HEK293 (cell line): ENCODE measurements at regions not wholly inside any gene's neighbourhood (a gene's known extent, or its start where the extent isn't known, plus 50 kb on each side); places are given as distances from the start of the nearest gene placed in this dataset.

Source experiments
- CTCF ChIA-PET: fragments of 350-600 bp; formaldehyde crosslinking; extraction: SDS; loops from one replicate; lab custom pipeline; 2021; ENCODE audit warnings: antibody characterized with exemption; lab: Yijun Ruan, JAX
- POLR2A ChIA-PET: fragments of 300-600 bp; formaldehyde crosslinking; extraction: SDS; loops from one replicate; lab custom pipeline; 2020; ENCODE audit warnings: antibody characterized with exemption, inconsistent platforms; lab: Yijun Ruan, JAX
- H3K27ac ChIP-seq: fragments of 200-500 bp; sonication (Bioruptor generic); 2 replicates; pipeline ENCODE4 v1.5.1; 2014; ENCODE audit warnings: low read depth, low read length, control low read depth, inconsistent platforms; ENCODE audit errors: extremely low read depth
- H3K36me3 ChIP-seq, 2 experiments: fragments of 200-500 bp in 1 of 2; sonication (Bioruptor generic) in 1 of 2; 1 replicate in 1 of 2; 2 replicates in 1 of 2; pipeline ENCODE4 v1.5.1; 2014 to 2017; ENCODE audit warnings: inconsistent platforms in 2 of 2, low read length in 2 of 2; ENCODE audit not compliant: control insufficient read depth in 2 of 2, insufficient read depth in 1 of 2
- H3K4me1 ChIP-seq: fragments of 200-500 bp; sonication (Bioruptor generic); 2 replicates; pipeline ENCODE4 v1.5.1; 2014; ENCODE audit warnings: mild to moderate bottlenecking, low read length, inconsistent platforms; ENCODE audit not compliant: control insufficient read depth, insufficient read depth
- H3K4me3 ChIP-seq: 2 replicates; pipeline ENCODE4 v1.5.1; 2011; ENCODE audit warnings: low read depth, mild to moderate bottlenecking, control low read depth, low read length, moderate library complexity
- H3K9me3 ChIP-seq: fragments of 200-500 bp; sonication (Bioruptor generic); 2 replicates; pipeline ENCODE4 v1.5.1; 2014; ENCODE audit warnings: low read depth, low read length, inconsistent platforms; ENCODE audit not compliant: control insufficient read depth, insufficient read depth
- FEZF1 ChIP-seq: fragments of 450-650 bp; formaldehyde crosslinking; IDR thresholded peaks from 2 replicates; pipeline ENCODE4 v1.5.1; 2016; ENCODE audit warnings: missing biosample characterization, missing genetic modification characterization
- GLI4 ChIP-seq: fragments of 450-650 bp; formaldehyde crosslinking; IDR thresholded peaks from 2 replicates; pipeline ENCODE4 v1.5.1; 2016; ENCODE audit warnings: missing biosample characterization, missing genetic modification characterization
- GLIS1 ChIP-seq: fragments of 450-650 bp; formaldehyde crosslinking; IDR thresholded peaks from 2 replicates; pipeline ENCODE4 v1.5.1; 2016; ENCODE audit warnings: missing biosample characterization, missing genetic modification characterization
- KLF8 ChIP-seq: fragments of 450-650 bp; formaldehyde crosslinking; IDR thresholded peaks from 2 replicates; pipeline ENCODE4 v1.5.1; 2016; ENCODE audit warnings: missing biosample characterization, missing genetic modification characterization
- SP3 ChIP-seq: fragments of 450-650 bp; formaldehyde crosslinking; IDR thresholded peaks from 2 replicates; pipeline ENCODE4 v1.5.1; 2016; ENCODE audit warnings: missing biosample characterization, missing genetic modification characterization
- ZNF114 ChIP-seq: fragments of 450-650 bp; formaldehyde crosslinking; IDR thresholded peaks from 2 replicates; pipeline ENCODE4 v1.5.0; 2017; ENCODE audit warnings: missing biosample characterization, missing genetic modification characterization
- ZNF157 ChIP-seq: fragments of 450-650 bp; formaldehyde crosslinking; IDR thresholded peaks from 2 replicates; pipeline ENCODE4 v1.5.1; 2016; ENCODE audit warnings: missing biosample characterization, missing genetic modification characterization
- ZNF324 ChIP-seq: fragments of 450-650 bp; formaldehyde crosslinking; IDR thresholded peaks from 2 replicates; pipeline ENCODE4 v1.5.1; 2016; ENCODE audit warnings: missing biosample characterization, missing genetic modification characterization
- ZNF350 ChIP-seq: fragments of 450-650 bp; formaldehyde crosslinking; IDR thresholded peaks from 2 replicates; pipeline ENCODE4 v1.5.0; 2017; ENCODE audit warnings: missing biosample characterization, mild to moderate bottlenecking, missing genetic modification characterization
- ZNF404 ChIP-seq: fragments of 450-650 bp; formaldehyde crosslinking; IDR thresholded peaks from 2 replicates; pipeline ENCODE4 v1.5.1; 2017; ENCODE audit warnings: missing biosample characterization, missing genetic modification characterization
- ZNF473 ChIP-seq: fragments of 450-650 bp; formaldehyde crosslinking; IDR thresholded peaks from 2 replicates; pipeline ENCODE4 v1.5.1; 2017; ENCODE audit warnings: missing biosample characterization, missing genetic modification characterization
- ZNF48 ChIP-seq: fragments of 450-650 bp; formaldehyde crosslinking; IDR thresholded peaks from 2 replicates; pipeline ENCODE4 v1.5.1; 2016; ENCODE audit warnings: missing biosample characterization, missing genetic modification characterization
- ZNF623 ChIP-seq: fragments of 450-650 bp; formaldehyde crosslinking; IDR thresholded peaks from 2 replicates; pipeline ENCODE4 v1.5.1; 2016; ENCODE audit warnings: missing biosample characterization, missing genetic modification characterization
- ZNF654 ChIP-seq: fragments of 450-650 bp; formaldehyde crosslinking; IDR thresholded peaks from 2 replicates; pipeline ENCODE4 v1.5.1; 2016; ENCODE audit warnings: low read depth, missing biosample characterization, missing genetic modification characterization
- ZNF701 ChIP-seq: fragments of 450-650 bp; formaldehyde crosslinking; IDR thresholded peaks from 2 replicates; pipeline ENCODE4 v1.5.1; 2016; ENCODE audit warnings: missing biosample characterization, missing genetic modification characterization
- ZNF707 ChIP-seq: fragments of 450-650 bp; formaldehyde crosslinking; IDR thresholded peaks from 2 replicates; pipeline ENCODE4 v1.5.1; 2016; ENCODE audit warnings: missing biosample characterization, missing genetic modification characterization
- ZNF837 ChIP-seq: fragments of 450-650 bp; formaldehyde crosslinking; IDR thresholded peaks from 2 replicates; pipeline ENCODE4 v1.5.1; 2016; ENCODE audit warnings: missing biosample characterization, missing genetic modification characterization
- ZXDB ChIP-seq: fragments of 450-650 bp; formaldehyde crosslinking; IDR thresholded peaks from 2 replicates; pipeline ENCODE4 v1.5.1; 2016; ENCODE audit warnings: missing biosample characterization, missing genetic modification characterization
- TF ChIP-seq, protein P1 (sequence below): fragments of 450-650 bp; formaldehyde crosslinking; IDR thresholded peaks from 2 replicates; pipeline ENCODE4 v1.5.1; 2016; ENCODE audit warnings: missing biosample characterization, missing genetic modification characterization
- TF ChIP-seq, protein P2 (sequence below): fragments of 450-650 bp; formaldehyde crosslinking; IDR thresholded peaks from 2 replicates; pipeline ENCODE4 v1.5.1; 2016; ENCODE audit warnings: missing biosample characterization, missing genetic modification characterization
- TF ChIP-seq, protein P3 (sequence below): fragments of 450-650 bp; formaldehyde crosslinking; IDR thresholded peaks from 2 replicates; pipeline ENCODE4 v1.5.0; 2017; ENCODE audit warnings: missing biosample characterization, missing genetic modification characterization, borderline replicate concordance
- TF ChIP-seq, protein P4 (sequence below): fragments of 450-650 bp; formaldehyde crosslinking; optimal IDR thresholded peaks from 2 replicates; pipeline ENCODE3; 2016; ENCODE audit warnings: missing biosample characterization, mild to moderate bottlenecking, missing genetic modification characterization

DNA sequence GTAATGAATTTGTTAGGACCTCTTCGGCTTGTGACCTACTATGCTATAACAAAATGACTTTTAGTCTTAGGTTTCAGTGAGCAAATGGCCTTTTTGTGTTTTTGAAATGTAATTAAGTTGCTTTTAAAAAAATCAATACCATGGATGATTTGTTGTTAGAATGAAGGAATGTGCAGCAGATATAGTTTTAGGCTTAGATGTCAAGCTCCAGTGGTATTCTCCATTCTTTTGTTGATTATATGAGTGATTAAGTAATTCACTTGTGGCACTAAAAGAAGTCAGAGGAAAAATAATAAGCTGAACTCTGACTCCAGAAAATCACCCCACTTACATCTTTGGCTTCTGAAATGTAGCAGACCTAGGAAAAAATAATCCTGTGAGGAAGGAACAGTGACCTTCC lies 474.1 kb upstream of the MIS18BP1 start:
- CTCF ChIA-PET, result no interaction called here
- no peaks in the 10 kb centered on the region for H3K4me1 ChIP-seq
- no peak overlapping the region for H3K27ac ChIP-seq
- no peaks in the 10 kb centered on the region for H3K36me3 ChIP-seq
- no peaks in the 10 kb centered on the region for H3K9me3 ChIP-seq
- TF ChIP-seq ZXDB (no peak), ZNF157 (tag by site-specific recombination) (no peak), ZNF404 (tag by site-specific recombination) (no peak), ZNF114 (tag by site-specific recombination) (no peak), ZNF350 (no peak), GLI4 (tag by site-specific recombination) (no peak), ZNF623 (tag by site-specific recombination) (no peak), ZNF707 (tag by site-specific recombination) (no peak), SP3 (no peak), GLIS1 (tag by site-specific recombination) (no peak), KLF8 (tag by site-specific recombination) (no peak), ZNF473 (tag by site-specific recombination) (no peak), ZNF654 (tag by site-specific recombination) (no peak), ZNF324 (tag by site-specific recombination) (no peak), FEZF1 (tag by site-specific recombination) (no peak), ZNF837 (tag by site-specific recombination) (no peak)
- TF ChIP-seq, protein P1, sequence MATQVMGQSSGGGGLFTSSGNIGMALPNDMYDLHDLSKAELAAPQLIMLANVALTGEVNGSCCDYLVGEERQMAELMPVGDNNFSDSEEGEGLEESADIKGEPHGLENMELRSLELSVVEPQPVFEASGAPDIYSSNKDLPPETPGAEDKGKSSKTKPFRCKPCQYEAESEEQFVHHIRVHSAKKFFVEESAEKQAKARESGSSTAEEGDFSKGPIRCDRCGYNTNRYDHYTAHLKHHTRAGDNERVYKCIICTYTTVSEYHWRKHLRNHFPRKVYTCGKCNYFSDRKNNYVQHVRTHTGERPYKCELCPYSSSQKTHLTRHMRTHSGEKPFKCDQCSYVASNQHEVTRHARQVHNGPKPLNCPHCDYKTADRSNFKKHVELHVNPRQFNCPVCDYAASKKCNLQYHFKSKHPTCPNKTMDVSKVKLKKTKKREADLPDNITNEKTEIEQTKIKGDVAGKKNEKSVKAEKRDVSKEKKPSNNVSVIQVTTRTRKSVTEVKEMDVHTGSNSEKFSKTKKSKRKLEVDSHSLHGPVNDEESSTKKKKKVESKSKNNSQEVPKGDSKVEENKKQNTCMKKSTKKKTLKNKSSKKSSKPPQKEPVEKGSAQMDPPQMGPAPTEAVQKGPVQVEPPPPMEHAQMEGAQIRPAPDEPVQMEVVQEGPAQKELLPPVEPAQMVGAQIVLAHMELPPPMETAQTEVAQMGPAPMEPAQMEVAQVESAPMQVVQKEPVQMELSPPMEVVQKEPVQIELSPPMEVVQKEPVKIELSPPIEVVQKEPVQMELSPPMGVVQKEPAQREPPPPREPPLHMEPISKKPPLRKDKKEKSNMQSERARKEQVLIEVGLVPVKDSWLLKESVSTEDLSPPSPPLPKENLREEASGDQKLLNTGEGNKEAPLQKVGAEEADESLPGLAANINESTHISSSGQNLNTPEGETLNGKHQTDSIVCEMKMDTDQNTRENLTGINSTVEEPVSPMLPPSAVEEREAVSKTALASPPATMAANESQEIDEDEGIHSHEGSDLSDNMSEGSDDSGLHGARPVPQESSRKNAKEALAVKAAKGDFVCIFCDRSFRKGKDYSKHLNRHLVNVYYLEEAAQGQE (tag by site-specific recombination), result no peak
- TF ChIP-seq, protein P2, sequence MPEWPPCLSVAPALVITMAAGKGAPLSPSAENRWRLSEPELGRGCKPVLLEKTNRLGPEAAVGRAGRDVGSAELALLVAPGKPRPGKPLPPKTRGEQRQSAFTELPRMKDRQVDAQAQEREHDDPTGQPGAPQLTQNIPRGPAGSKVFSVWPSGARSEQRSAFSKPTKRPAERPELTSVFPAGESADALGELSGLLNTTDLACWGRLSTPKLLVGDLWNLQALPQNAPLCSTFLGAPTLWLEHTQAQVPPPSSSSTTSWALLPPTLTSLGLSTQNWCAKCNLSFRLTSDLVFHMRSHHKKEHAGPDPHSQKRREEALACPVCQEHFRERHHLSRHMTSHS (tag by site-specific recombination), result no peak
- TF ChIP-seq, protein P3, sequence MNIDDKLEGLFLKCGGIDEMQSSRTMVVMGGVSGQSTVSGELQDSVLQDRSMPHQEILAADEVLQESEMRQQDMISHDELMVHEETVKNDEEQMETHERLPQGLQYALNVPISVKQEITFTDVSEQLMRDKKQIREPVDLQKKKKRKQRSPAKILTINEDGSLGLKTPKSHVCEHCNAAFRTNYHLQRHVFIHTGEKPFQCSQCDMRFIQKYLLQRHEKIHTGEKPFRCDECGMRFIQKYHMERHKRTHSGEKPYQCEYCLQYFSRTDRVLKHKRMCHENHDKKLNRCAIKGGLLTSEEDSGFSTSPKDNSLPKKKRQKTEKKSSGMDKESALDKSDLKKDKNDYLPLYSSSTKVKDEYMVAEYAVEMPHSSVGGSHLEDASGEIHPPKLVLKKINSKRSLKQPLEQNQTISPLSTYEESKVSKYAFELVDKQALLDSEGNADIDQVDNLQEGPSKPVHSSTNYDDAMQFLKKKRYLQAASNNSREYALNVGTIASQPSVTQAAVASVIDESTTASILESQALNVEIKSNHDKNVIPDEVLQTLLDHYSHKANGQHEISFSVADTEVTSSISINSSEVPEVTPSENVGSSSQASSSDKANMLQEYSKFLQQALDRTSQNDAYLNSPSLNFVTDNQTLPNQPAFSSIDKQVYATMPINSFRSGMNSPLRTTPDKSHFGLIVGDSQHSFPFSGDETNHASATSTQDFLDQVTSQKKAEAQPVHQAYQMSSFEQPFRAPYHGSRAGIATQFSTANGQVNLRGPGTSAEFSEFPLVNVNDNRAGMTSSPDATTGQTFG, result no peak
- TF ChIP-seq, protein P4, sequence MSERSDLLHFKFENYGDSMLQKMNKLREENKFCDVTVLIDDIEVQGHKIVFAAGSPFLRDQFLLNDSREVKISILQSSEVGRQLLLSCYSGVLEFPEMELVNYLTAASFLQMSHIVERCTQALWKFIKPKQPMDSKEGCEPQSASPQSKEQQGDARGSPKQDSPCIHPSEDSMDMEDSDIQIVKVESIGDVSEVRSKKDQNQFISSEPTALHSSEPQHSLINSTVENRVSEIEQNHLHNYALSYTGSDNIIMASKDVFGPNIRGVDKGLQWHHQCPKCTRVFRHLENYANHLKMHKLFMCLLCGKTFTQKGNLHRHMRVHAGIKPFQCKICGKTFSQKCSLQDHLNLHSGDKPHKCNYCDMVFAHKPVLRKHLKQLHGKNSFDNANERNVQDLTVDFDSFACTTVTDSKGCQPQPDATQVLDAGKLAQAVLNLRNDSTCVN (tag by site-specific recombination), result no peak
- TF ChIP-seq, all 188 proteins: peak for 0
- H3K4me3 ChIP-seq, result no peak overlapping the region
- POLR2A ChIA-PET, result no interaction called here

DNA sequence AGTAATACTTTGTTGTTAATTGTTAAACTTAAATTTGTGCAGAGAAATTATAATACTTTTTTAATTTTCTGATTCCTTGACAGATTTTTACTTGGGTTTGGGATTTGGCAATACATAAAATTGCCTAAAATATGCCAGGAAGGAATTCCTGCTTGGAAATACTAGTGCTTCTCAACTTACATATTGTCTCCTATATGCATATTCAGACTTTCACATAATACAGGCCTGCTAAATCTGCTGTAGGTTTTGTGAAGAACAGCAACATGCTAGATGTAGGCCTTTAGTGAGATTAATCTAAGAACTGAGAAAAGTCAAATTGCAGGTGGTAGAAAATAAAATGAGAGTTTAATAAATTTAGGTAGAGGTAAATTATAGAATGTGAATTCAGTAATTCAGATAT lies 468.5 kb upstream of the MIS18BP1 start:
- Histone ChIP-seq H3K27ac (no peak overlapping the region), H3K4me3 (no peak overlapping the region), H3K4me1 (no peaks in the 10 kb centered on the region), H3K9me3 (no peaks in the 10 kb centered on the region), H3K36me3 (no peaks in the 10 kb centered on the region)
- ChIA-PET POLR2A (no interaction called here), CTCF (no interaction called here)
- TF ChIP-seq ZNF48, result no peak
- TF ChIP-seq ZNF701 (tag by site-specific recombination), result no peak
